HG02678 (cell line): ENCODE measurements at regions not wholly inside any gene's neighbourhood (a gene's known extent, or its start where the extent isn't known, plus 50 kb on each side); places are given as distances from the start of the nearest gene placed in this dataset.

ENCODE experiments used
- ATAC-seq: cut with Tn5 transposase; IDR thresholded peaks from one replicate; pipeline ENCODE4 v1.9.1; 2021; ENCODE audit warnings: mild to moderate bottlenecking, moderate library complexity; ENCODE audit not compliant: unreplicated experiment

GRCh38 chr12:124490584-124491305 is 76.7 kb downstream of the NCOR2 start:
- ATAC-seq = no peak

DNA sequence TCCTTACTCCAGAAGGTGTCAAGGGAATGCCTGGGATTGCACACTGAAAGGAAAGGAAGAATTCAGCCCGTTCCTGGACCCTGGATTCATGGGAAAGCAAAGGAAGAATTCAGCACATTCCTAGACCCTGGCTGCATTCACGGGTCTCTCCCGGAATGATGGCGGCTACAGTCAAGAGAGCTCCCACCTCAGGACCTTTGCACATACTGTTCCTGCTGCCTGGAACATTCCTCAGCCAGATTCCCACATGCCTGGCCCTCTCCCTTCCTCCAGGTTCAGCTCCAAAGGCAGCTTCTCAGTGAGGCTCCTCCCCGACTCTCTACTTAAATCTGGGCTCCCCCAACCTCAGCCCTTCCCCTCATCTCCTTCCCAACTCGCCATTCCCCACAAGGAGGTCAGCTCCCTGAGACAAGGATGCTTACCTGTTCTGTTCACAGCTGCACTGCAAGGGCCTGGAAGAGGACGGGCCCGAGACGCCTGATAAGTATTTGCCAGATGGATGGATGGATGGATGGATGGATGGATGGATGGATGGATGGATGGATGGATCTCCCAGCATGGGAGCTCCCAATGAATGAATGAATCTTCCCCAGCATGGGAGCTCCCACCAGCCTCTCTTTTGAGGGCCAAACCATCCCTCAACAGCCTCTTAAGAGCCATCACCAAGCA is 77.4 kb downstream of the NCOR2 start:
- no peak for ATAC-seq

- no peak for ATAC-seq
Observed at GRCh38 chr12:124489220-124489619, 78.2 kb downstream of the NCOR2 start.

- ATAC-seq = no peak
Observed at GRCh38 chr12:124488520-124488919, 78.9 kb downstream of the NCOR2 start.

DNA sequence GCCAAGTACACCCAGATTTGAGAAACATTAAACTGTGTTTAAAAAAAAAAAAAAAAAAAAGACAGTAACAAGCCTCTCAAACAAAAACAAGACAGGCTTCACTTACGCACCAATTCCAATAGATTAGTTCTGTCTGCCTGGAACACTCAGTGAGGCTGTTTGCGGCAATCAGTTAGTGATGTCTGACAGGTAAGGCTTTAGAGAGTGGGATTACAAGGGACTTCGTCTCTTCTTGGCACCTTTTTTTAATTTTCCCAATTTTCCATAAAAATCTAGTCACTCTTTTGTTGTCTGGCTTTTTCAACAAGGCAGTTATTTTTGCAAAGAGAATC is 79.6 kb downstream of the NCOR2 start:
- ATAC-seq = no peak

GRCh38 chr12:124487066-124487833 is 80.2 kb downstream of the NCOR2 start:
- no peak for ATAC-seq

DNA sequence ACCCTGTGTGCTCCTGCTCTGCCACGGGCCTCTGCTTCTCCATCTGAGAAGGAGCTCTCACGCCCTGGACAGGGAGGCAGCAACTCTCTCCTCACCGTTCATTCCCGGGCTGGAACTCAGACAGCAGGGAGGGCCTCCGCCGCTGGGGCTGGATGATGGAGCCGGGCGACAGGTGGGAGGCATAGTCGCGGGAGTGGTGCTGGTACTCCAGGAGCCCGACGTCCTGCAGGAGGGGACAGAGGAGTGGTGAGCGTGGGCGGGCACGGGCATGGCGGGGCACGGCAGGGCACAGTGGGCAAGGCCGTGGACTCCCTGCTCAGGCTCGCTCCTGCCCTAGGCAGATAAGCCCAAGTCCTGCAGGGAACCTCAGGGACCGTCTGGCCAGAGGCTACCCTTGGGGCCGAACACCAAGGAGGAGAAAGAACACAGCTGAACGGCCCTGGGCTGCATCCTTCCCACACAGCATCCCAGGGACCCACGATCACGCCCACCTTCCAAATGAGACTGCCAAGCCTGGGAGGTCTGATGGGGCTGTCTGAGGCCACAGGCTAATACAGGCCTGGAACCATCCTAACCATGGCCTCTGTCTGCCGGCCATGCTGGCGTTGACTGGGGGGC is 81.0 kb downstream of the NCOR2 start:
- no peak for ATAC-seq

DNA sequence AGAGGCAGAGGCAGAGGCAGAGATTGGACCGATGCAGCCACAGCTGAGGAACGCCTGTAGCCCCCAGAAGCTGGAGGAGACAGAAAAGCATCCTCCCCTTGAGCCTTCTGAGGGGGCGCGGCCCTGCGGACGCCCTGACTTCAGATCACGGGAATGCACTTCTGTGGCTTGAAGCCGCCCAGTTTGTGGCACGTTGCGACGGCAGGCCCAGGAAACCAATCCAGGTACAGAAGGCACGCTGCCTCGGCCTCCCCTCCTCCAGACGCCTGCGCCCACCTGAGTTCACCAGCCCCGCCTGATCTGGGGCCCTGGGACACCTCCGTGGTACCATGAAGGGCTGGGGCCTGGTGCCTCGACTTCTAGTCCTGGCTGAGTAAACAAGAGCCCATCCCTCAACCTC is 82.0 kb downstream of the NCOR2 start:
- ATAC-seq = no peak

DNA sequence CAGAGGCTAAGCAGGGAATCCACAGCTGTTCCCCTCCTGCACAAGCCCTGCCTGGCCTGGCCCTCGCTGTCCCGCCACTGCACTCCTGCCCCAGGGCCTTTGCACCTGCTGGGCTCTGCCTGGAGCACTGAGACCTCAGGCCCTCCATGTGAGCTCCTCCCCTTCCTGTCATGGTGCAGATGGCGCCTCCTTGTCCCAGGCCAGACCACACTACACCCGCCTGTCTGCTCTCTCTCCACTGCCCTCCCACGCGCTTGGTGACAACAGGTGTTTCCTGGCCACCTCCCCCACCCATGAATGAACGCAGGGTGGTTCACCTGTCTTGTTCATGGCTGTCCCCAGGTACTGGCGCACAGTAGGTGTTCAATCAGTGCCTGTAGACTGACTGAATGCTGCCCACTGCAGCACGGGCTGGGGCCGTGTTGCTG is 82.9 kb downstream of the NCOR2 start:
- ATAC-seq = peak; percentile 28

DNA sequence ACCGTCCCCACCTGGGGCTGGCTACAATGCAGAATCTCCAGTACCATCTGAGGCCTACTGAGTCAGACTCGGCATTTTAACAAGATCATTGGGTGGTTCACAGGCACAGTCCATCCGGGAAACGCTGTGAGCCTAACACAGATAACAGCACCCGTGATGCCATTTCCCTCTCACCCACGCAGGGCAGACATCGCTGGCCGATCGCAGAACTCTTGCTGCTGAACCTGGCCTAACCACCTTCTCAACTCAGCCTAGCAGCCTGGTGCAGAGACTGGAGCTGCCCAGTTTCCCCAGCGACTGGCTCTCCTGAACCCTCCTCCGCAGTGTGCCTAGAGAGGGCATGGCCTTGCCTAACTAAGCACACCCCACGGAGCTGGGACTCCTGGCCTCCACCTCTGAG is 83.3 kb downstream of the NCOR2 start:
- no peak for ATAC-seq

DNA sequence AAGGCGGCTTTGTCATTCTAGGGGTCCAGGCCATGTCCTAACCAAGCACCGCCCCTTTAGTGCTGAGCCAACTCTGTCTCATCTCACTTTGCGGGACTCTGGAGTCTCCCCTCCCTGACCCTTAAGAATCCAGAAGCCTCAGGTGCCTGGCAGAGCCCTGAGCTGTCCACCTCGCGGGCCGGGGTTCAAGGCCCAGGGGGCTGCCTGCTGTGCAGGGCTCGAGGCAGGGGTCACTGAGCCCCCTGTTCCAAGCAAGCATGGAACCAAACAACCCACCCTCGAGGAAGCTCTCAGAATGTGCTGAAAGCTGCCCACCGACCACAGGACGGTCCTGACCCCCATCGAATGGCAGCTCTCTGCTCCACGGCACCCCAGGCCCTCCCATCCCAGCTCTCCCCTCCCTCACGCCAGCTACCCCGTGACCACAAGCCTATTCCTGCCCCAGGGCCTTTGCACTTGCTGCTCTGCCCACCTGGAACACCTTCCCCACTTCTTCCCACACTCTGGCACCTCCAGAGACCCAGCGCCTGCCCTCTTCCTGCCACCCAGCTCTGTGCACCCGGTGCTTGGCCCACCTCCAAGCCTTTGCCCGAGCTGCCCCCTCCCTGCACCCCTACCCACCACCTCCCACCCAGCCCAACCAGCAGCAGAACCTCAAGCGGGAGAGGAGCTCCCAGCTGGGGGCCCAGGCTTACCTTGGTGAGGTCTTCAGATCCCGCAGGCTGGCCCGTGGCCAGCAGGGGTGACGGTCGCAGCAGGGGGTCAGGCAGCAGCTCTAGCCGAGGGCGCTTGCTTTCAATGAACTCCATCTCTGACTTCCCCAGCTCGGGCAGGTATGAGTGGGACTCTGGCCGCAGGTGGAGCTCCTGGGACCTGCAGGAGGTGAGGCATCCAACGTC is 84.3 kb downstream of the NCOR2 start:
- no peak for ATAC-seq

DNA sequence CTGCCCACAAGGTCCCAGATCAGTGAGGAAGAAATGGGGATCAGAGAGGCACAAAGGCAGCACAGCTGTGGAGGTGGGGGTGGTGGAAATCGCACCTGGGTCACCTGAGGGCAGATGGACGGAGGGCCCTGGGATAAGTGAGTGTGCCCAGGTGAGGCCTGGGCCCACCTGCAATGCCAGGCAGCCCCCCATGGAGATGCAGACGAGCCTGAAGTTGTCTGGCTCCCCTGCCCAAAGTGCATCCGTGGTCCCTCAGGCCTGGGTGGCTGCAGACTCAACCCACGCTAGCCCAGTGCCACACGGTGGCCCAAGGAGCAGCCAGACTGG is 84.9 kb downstream of the NCOR2 start:
- ATAC-seq = no peak

GRCh38 chr12:124481772-124482566 is 85.4 kb downstream of the NCOR2 start:
- ATAC-seq = peak; percentile 48

GRCh38 chr12:124481257-124481750 is 86.1 kb downstream of the NCOR2 start:
- no peak for ATAC-seq

DNA sequence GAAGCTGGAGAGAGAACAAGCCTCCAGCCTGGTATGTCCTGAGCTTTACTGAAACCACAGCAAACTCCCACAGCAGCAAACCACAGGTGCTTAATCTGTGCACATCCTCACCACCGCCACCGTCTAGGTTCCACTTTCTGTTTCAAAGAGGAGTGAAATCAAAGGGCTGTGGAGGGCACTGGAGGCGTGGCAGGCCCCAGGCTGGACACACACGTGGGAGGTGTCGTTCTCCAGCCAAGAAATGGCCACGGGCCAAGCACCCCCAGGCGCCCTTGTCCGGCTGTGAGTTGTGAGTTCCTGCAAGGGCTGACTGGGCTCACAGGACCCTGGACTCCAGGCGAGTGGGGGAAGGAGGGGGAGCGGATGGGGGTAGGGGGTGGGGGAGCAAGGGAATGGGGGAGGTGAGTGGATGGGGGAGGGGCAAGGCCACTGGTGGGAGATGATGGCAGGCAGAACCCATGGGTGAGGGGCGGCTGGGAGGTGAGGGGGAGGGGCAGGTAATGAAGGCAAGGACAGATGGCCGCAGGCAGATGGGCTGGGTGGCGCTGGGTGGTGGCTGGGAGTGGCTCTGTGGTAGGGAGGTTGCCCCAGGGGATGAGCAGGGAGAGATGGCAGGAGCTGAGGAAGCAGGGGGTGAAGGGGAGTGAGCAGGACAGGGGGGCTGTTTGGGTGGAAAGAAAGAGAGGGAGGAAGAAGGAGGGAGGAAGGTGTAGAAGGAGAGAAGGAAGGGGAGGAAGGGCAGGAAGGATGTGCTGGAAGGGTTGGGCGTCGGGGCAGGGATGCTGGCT is 86.7 kb downstream of the NCOR2 start:
- ATAC-seq = peak; percentile 70

GRCh38 chr12:124479680-124480468 is 87.5 kb downstream of the NCOR2 start:
- ATAC-seq = no peak

- ATAC-seq = no peak
Observed at GRCh38 chr12:124478985-124479645, 88.3 kb downstream of the NCOR2 start.

- no peak for ATAC-seq
Observed at GRCh38 chr12:124478416-124478815, 89.0 kb downstream of the NCOR2 start.
